Activated CD4-positive, alpha-beta T cell treated with anti-CD3 and anti-CD28 coated beads, Interleukin-2, amount 10 ng/mL, durations not matched to agents 24 days and 14 days (primary cell): ENCODE measurements at regions not wholly inside any gene's neighbourhood (a gene's known extent, or its start where the extent isn't known, plus 50 kb on each side); places are given as distances from the start of the nearest gene placed in this dataset.

Experiments
- DNase-seq: peaks from one replicate; pipeline ENCODE4 v3.0.0; 2022
- H3K27ac Mint-ChIP-seq: one replicate; pipeline ENCODE4 v1.8.0; 2022; ENCODE audit warnings: mild to moderate bottlenecking, mixed read lengths
- H3K27me3 Mint-ChIP-seq: one replicate; pipeline ENCODE4 v1.8.0; 2022; ENCODE audit warnings: mixed read lengths
- H3K36me3 Mint-ChIP-seq: one replicate; pipeline ENCODE4 v1.8.0; 2022; ENCODE audit warnings: low read depth, mild to moderate bottlenecking, mixed read lengths
- H3K4me1 Mint-ChIP-seq: one replicate; pipeline ENCODE4 v1.8.0; 2021; ENCODE audit warnings: mixed read lengths
- H3K4me3 Mint-ChIP-seq: one replicate; pipeline ENCODE4 v1.8.0; 2022; ENCODE audit warnings: mild to moderate bottlenecking, moderate library complexity, mixed read lengths
- H3K9me3 Mint-ChIP-seq: one replicate; pipeline ENCODE4 v1.8.0; 2021; ENCODE audit warnings: mixed read lengths
- intact Hi-C: fragments of 100-400 bp; cut with micrococcal nuclease; formaldehyde crosslinking; loops from one replicate; pipeline ENCODE4 v1.15.1; 2023

DNA sequence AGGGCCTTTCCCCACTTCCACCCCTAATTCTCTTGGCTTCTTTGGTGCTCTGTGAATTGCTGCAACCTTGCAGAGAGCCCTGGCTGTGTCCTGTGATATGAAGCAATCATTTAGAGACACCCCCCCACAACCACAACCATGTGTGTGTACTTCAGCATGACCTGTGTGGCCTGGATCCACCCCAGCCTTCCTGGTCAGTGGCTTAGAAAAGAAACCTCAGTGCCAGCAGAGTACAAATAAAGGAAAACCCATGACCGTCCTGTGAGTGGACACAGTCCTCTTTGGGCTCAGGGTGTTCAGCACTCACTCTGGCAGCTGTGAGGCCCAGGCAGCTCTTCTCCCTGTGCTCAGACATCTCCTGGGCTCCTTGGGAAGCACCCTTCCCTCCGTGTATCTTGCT is 206.6 kb upstream of the DIO3 start:
- intact Hi-C loops, result no loop called here
- Mint-ChIP-seq H3K4me3 (no peak overlapping the region), H3K36me3 (no peaks in the 10 kb centered on the region), H3K9me3 (peaks cover 9% of the 10 kb centered on the region), H3K4me1 (no peaks in the 10 kb centered on the region), H3K27me3 (no peaks in the 10 kb centered on the region), H3K27ac (no peak overlapping the region)
- no peak for DNase-seq

DNA sequence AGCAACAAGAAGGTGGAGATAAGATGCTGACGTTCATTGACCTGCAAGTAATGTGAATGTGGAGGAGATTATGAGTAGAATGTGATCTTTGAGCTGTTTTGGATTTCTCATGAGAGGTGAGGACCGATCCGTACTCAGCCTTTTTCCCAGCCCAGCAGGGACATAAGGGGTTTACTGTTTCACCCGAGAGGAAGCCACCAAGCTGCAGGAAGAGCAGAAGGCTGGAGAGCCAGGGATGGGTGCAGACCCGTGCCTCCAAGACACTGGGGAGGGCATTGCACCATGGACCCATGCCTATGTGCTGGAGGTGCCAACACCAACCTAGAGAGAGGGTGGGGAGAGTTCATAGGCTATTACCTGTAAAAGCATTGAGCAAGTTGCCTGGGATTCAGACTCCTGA is 206.0 kb upstream of the DIO3 start:
- Mint-ChIP-seq H3K27me3 (no peaks in the 10 kb centered on the region), H3K4me1 (no peaks in the 10 kb centered on the region), H3K4me3 (no peak overlapping the region), H3K36me3 (no peaks in the 10 kb centered on the region), H3K9me3 (peaks cover 9% of the 10 kb centered on the region), H3K27ac (no peak overlapping the region)
- intact Hi-C loops, result no loop called here
- no peak for DNase-seq

DNA sequence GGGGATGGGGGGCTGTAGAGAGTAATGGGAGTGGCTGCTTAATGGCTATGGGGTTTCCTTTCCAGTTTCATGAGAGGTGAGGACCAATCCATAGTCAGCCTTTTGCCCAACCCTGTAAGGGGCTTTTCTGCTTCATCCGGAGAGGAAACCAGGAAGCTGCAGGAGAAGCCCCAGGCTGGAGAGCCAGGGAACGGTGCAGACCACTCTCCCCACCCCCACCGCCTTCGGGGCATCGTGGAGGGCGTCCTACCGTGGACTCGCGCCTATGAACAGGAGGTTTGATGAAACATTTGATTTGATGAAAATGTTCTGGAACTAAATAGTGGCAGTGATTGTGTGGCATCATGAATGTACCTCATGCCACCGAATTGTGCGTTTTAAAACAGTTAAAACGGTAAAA is 204.3 kb upstream of the DIO3 start:
- Mint-ChIP-seq H3K27me3 (no peaks in the 10 kb centered on the region), H3K4me3 (no peak overlapping the region), H3K27ac (no peak overlapping the region), H3K9me3 (peaks cover 9% of the 10 kb centered on the region), H3K36me3 (no peaks in the 10 kb centered on the region), H3K4me1 (no peaks in the 10 kb centered on the region)
- DNase-seq, result no peak
- intact Hi-C loops, result no loop called here

DNA sequence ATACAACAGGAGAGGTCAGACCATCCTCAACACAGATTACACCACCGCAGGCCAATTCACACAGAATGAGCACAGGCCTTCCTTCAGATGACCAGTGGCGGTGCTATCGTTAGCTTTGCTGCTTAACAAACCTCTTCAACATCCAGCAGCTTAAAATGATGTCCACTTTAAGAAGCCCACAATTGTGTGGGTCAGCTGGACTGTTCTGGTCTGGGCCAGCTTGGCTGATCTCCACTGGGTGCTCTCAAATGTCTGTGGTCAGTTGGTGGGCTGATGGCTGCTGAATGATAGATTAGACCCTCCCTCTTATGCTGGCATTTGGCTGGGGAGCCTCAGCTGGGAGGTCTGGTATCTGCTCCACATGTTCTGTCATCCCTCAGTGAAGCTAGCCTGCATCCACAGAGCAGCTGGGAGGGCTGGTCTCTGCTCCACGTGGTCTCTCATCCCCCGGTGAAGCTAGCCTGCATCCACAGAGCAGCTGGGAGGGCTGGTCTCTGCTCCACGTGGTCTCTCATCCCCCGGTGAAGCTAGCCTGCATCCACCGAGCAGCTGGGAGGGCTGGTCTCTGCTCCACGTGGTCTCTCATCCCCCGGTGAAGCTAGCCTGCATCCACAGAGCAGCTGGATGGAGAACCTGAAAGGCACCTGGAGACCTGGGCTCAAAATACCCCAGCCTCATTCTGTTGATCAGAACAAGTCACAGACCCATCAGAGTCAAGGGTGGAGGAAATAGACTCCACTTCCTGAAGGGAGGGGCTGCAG is 203.6 kb upstream of the DIO3 start:
- intact Hi-C loops, result no loop called here
- Mint-ChIP-seq H3K4me3 (no peak overlapping the region), H3K27ac (no peak overlapping the region), H3K4me1 (no peaks in the 10 kb centered on the region), H3K36me3 (no peaks in the 10 kb centered on the region), H3K9me3 (peaks cover 9% of the 10 kb centered on the region), H3K27me3 (no peaks in the 10 kb centered on the region)
- DNase-seq, result no peak

DNA sequence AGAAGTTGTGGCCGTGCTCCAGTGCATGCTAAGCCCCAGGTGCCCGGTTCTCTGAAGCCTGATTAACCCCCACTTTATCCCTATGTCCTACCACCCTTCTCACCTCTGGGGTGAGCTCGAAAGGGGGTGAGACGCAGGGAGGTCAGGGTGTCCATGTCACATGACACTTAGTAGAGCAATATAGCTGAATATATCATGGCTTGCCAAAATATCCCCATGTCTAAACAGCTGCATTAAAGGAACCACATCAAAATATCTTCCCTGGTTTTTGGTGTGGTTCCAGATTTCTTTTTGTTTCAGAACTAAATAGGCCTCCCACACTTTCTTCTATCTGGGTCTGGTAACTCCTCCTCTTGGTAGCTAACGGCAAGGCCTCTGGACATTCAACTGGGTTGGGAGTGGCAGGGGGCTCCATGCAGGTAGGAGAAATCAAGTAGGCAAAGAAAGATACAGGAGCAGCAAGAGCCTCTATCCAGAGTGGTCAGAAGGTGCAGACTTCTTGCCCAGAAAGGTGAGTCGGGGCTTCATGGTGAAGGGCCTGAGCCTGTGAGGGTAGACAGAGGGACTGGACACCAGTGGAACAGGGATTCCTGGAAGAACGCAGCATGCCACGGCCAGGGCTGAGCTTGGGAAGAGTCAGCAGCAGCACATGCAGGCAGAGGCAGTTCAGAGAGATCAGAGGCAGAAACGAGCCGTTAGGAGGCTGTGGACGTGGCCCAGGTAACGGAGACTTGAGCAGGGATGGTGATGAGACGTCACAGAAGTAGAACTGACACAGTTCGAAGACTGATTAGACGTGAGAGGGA is 202.8 kb upstream of the DIO3 start:
- intact Hi-C loops, result no loop called here
- peaks cover 7% of the 10 kb centered on the region for H3K9me3 Mint-ChIP-seq

DNA sequence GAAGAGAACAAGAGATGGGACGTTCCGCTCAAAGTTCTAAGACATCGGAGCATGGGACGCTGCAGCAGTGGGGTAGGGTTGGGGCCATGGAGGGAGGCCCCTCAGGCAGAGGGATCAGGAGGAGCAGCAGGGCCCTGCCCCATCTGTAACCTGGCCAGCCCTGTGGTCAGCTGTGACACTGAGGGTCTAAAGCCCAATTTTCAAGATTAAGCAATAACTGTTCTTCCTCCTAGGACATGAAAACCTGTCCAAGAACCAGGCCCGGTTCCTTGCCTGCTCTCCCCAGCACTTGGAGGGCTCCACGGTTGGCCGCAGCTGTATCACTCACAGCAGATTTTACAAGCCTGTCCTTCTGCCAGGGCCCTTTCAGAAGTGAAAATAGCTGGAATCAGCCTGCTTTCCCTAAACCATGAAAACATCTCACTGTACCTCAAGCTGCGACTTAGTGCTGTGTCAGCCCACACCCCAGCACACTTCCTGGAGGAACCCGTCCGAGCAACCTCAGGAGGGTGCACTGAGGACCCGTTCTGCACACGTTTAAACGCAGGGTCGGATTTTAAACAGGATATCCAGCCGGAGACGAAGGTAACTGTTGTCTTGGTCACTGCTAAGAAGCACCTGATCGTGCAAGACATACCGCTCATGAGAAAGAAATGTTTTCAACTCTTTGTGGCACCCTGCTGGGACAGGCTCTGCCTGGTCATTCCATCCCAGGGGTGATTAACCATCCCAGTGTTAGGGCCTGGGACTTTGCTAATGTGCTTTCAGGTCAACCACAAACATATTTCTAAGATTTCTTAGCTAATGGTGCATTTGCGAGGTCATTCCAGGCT is 201.9 kb upstream of the DIO3 start:
- Mint-ChIP-seq H3K4me1 (no peaks in the 10 kb centered on the region), H3K27me3 (no peaks in the 10 kb centered on the region), H3K9me3 (peaks cover 6% of the 10 kb centered on the region), H3K36me3 (no peaks in the 10 kb centered on the region), H3K27ac (no peak overlapping the region), H3K4me3 (no peak overlapping the region)
- no peak for DNase-seq
- intact Hi-C loops, result no loop called here

More for the DNA sequence above, 202.8 kb upstream of the DIO3 start:
- DNase-seq, result no peak
- H3K27ac Mint-ChIP-seq, result no peak overlapping the region
- H3K4me3 Mint-ChIP-seq, result no peak overlapping the region
- H3K4me1 Mint-ChIP-seq, result no peaks in the 10 kb centered on the region
- no peaks in the 10 kb centered on the region for H3K27me3 Mint-ChIP-seq
- no peaks in the 10 kb centered on the region for H3K36me3 Mint-ChIP-seq

DNA sequence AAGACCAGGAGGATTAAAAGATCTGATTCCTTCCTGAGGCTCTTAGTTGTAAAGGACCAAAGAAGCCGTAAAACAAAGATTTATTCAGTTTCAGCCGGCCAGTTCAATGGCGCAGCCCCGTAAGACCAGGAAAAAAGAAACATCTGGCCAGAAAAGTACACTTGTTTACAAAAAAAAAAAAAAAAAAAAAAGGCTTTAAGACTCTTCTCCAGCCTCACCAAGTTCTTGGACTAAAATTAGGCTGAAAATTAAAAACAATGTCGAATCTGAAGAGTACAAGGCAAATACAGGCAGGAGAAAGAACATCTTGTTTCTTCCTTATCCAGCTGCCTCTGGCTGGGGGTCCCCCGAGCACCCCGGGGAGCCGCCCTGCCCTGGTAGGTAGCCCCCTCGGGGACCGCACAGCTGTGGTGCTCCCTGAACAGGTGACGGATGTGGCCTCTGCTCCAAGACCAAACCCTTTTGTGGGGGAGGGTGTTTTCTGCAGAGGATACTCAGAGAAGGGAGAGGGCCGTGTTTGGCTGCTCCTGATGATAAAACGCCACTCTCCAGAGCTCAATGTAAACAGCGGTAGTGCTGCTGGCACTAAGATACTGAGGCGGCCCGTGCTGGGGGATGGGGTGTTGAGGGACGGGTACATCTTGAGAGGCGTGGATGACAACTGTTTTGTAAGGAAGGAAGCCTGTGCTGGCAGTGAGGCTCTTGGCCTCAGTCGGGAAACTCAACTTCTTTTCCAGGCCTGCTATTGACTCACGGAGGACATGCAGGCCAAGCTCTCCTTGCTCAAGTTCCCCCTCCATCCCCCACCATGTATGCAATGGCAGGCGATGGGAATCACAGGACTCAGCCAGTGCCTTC is 201.0 kb upstream of the DIO3 start:
- H3K27me3 Mint-ChIP-seq, result no peaks in the 10 kb centered on the region
- peaks cover 6% of the 10 kb centered on the region for H3K9me3 Mint-ChIP-seq
- H3K27ac Mint-ChIP-seq, result no peak overlapping the region
- intact Hi-C loops, result no loop called here
- no peaks in the 10 kb centered on the region for H3K36me3 Mint-ChIP-seq
- H3K4me3 Mint-ChIP-seq, result no peak overlapping the region
- DNase-seq, result no peak
- H3K4me1 Mint-ChIP-seq, result no peaks in the 10 kb centered on the region

DNA sequence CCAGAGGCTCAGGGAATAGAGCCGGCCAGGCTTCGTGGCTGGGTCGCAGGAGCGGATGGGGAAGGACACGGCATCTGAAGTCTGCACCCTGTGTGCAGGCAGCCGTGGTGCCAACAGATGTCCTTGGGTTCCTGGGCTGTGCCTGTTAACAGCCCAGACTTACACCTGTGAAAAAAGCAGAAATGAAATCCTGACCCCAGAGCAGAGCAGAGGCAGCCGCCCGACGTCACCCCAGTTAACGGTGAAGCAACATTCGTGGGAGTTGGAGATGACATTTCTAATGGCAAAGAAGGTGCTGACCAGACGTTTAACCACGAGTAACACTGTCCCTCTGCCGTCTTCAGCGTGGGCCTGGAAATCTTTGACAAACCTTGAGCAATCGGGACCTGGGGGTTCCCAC is 200.3 kb upstream of the DIO3 start:
- no peak for DNase-seq
- Mint-ChIP-seq H3K36me3 (no peaks in the 10 kb centered on the region), H3K27me3 (no peaks in the 10 kb centered on the region), H3K27ac (no peak overlapping the region), H3K9me3 (peaks cover 4% of the 10 kb centered on the region), H3K4me1 (no peaks in the 10 kb centered on the region), H3K4me3 (no peak overlapping the region)
- intact Hi-C loops, result no loop called here

DNA sequence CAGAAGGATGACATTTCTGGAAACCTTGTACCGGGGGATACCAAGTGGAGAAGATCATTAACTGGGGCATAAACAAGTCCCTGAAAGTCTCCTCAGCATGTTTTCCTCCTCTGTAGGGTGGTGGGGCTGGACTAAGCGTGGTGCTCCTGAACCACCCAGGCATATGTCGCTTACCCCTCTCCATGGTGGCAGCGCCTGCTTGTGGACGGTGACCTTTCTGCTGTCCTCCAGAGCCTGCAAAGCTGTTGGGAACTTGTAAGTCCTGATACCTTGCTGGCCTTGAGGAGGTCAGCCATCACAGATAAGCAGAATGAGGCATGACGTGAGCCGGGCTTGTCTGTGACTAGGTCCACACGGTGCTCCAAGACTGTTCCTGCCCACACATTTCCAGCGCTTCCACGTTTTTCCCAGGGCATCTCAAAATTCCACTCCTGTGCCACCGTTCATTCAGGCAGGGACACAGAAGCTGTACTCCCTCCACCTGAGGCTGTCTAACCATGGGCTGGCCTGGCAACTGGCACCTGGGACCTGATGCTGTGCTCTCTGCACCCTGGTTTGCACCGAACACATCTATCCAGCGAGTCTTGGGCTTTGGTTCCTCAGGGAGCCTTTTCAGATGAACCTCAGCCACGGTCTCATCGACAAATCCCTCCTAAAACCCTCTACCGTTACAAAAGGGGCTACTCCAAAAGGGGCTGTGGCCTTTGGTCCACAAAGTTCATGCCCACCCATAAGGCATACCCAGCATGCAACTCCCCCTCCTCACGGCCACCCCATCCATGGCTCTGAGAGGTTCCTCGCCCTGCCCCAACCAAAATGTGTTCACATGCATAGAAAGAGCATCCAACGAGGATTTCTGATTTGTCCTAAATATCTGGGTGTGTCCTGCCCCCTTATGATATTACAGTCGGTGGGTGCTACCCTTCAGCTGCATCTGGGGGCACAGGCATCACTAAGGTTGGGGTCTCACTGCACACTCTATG is 199.6 kb upstream of the DIO3 start:
- no peaks in the 10 kb centered on the region for H3K9me3 Mint-ChIP-seq
- no peaks in the 10 kb centered on the region for H3K27me3 Mint-ChIP-seq
- H3K4me3 Mint-ChIP-seq, result no peak overlapping the region
- no peak overlapping the region for H3K27ac Mint-ChIP-seq
- intact Hi-C loops, result no loop called here
- no peak for DNase-seq
- H3K36me3 Mint-ChIP-seq, result no peaks in the 10 kb centered on the region
- H3K4me1 Mint-ChIP-seq, result no peaks in the 10 kb centered on the region

DNA sequence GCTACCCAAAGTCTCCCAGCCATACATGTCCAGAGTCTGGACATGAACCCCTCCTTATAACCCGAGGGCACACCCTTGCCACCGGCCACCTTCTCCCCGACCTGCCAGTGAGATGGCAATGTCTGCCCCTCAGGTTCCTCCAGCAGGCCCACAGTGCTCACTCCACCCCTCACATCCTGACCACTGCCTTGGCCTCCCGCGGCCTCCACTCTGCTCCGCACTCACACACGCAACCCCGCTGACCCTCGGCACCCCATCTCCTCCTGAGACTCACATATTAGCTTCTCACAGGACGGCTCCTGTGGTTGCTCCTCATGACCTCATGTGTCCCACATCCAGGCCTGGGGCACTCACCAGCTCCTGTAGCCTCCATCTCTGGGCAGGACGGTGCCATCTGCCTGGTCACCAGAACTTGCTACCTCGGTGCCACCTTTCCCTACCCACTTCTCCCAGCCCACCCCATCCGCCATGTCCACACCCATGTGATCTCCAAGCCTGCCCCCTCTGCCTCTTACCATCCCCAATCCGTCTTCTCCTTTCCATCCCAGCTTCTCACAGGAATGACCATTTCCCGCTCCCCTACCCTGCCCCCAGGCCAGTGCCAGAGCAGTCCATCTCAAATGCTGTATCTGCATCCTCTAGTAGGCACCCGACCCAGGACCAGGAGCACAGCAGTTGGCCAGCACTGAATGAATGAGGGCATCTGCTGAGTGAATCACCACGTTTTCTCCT is 198.6 kb upstream of the DIO3 start:
- Mint-ChIP-seq H3K4me3 (no peak overlapping the region), H3K27ac (no peak overlapping the region), H3K36me3 (no peaks in the 10 kb centered on the region), H3K9me3 (no peaks in the 10 kb centered on the region), H3K4me1 (no peaks in the 10 kb centered on the region), H3K27me3 (no peaks in the 10 kb centered on the region)
- intact Hi-C loops, result no loop called here
- DNase-seq, result no peak

DNA sequence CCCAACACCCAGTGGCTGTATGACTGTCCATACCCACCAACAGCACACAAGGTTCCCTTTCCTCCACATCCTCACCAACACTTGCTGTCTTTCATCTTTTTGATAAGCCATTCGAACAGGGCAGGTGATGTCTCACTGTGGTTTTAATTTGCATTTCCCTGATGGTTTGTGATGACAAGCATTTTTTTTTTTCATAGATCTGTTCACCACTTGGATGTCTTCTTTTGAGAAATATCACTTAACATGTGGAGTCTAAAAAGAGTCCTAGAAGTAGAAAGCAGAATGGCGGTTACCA is 198.1 kb upstream of the DIO3 start:
- Mint-ChIP-seq H3K27ac (no peak overlapping the region), H3K36me3 (no peaks in the 10 kb centered on the region), H3K4me1 (no peaks in the 10 kb centered on the region), H3K27me3 (no peaks in the 10 kb centered on the region), H3K4me3 (no peak overlapping the region), H3K9me3 (no peaks in the 10 kb centered on the region)
- no peak for DNase-seq
- intact Hi-C loops, result no loop called here

DNA sequence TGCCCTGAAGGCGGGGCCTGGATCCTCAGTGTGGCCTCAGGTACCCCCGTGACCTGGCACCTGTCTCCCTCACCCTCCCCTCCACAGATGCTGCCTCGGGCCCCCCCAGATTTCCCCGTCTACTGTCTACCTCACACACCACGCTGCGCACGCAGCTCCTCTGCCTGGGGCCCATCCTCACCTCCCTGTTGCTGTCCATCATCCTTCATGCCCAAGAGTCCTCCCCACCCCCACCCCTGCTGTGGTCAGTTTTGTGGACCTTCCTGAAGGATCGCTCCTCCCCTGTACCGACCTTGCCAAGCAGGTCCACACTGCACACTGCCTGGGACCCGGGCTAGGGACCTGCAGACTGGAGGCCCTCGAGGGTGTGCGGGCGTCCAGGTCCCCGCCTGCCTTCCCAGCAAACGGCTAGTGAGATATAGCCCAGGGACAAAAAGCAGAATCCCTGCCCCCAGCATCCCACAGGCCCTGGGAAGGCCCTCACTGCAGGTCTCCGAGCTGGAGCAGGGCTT is 197.4 kb upstream of the DIO3 start:
- DNase-seq, result no peak
- no peaks in the 10 kb centered on the region for H3K27me3 Mint-ChIP-seq
- no peaks in the 10 kb centered on the region for H3K4me1 Mint-ChIP-seq
- H3K36me3 Mint-ChIP-seq, result no peaks in the 10 kb centered on the region
- no peak overlapping the region for H3K4me3 Mint-ChIP-seq
- no peaks in the 10 kb centered on the region for H3K9me3 Mint-ChIP-seq
- H3K27ac Mint-ChIP-seq, result no peak overlapping the region
- intact Hi-C loops, result no loop called here
